Thoracic aorta (tissue), 2 donors: ENCODE measurements at regions not wholly inside any gene's neighbourhood (a gene's known extent, or its start where the extent isn't known, plus 50 kb on each side); places are given as distances from the start of the nearest gene placed in this dataset.
"Not testable (repeated sequence)": the region's sequence is repeated elsewhere in the genome, so short reads cannot be mapped to it uniquely, and the experiment has no call there.

Experiments
- ATAC-seq: fragments of 150-250 bp; one replicate; pipeline ENCODE4 v1.8.0; 2017; ENCODE audit warnings: low read depth; ENCODE audit not compliant: insufficient number of reproducible peaks, low FRiP score
- DNase-seq: peaks from one replicate; pipeline ENCODE4 v3.0.0-alpha.2; 2020; ENCODE audit warnings: low spot score
- H3K27ac ChIP-seq, 2 donors: fragments of 200-600 bp; sonication (generic); 1 replicate in 1 of 2; 2 replicates in 1 of 2; pipeline ENCODE4 v1.5.1; 2016; ENCODE audit warnings: mild to moderate bottlenecking in 2 of 2, moderate library complexity in 2 of 2
- H3K27me3 ChIP-seq: fragments of 200-600 bp; sonication (generic); replicated peaks from 2 replicates; pipeline ENCODE4 v1.6.0; 2016; ENCODE audit warnings: mild to moderate bottlenecking; ENCODE audit not compliant: insufficient read depth
- H3K36me3 ChIP-seq: fragments of 200-600 bp; sonication (generic); one replicate; pipeline ENCODE4 v1.5.1; 2016
- H3K4me1 ChIP-seq, 2 donors: fragments of 200-600 bp; sonication (generic); 1 replicate in 1 of 2; 2 replicates in 1 of 2; pipeline versions ENCODE4 v1.5.1 to v1.6.0; 2016; ENCODE audit warnings: low read depth in 2 of 2, mild to moderate bottlenecking in 1 of 2; ENCODE audit not compliant: control insufficient read depth in 1 of 2
- H3K4me3 ChIP-seq: fragments of 200-600 bp; sonication (generic); 2 replicates; pipeline ENCODE4 v1.5.1; 2016; ENCODE audit warnings: mild to moderate bottlenecking
- H3K9me3 ChIP-seq: fragments of 200-600 bp; sonication (generic); 2 replicates; pipeline ENCODE4 v1.5.1; 2016
- CTCF ChIP-seq: fragments of 200-600 bp; sonication (generic); IDR thresholded peaks from one replicate; pipeline ENCODE4 v1.5.1; 2019; ENCODE audit warnings: antibody characterized with exemption

- H3K27me3 ChIP-seq = no peaks in the 10 kb centered on the region
- H3K36me3 ChIP-seq = no peaks in the 10 kb centered on the region
- ATAC-seq (no peak), DNase-seq (no peak)
- TF ChIP-seq CTCF = no peak
- no peak overlapping the region for H3K4me3 ChIP-seq
- H3K9me3 ChIP-seq = no peaks in the 10 kb centered on the region
- H3K4me1 ChIP-seq = no peaks in the 10 kb centered on the region
- H3K27ac ChIP-seq = no peak overlapping the region
Measured at GRCh38 chr2:125227843-125228392, 1202.8 kb downstream of the CNTNAP5 start.

- no peaks in the 10 kb centered on the region for H3K27me3 ChIP-seq
- no peaks in the 10 kb centered on the region for H3K9me3 ChIP-seq
- no peaks in the 10 kb centered on the region for H3K36me3 ChIP-seq
- ATAC-seq (no peak), DNase-seq (no peak)
- no peaks in the 10 kb centered on the region for H3K4me1 ChIP-seq
- TF ChIP-seq CTCF = no peak
- H3K27ac ChIP-seq = no peak overlapping the region
- H3K4me3 ChIP-seq = no peak overlapping the region
Measured at GRCh38 chr2:125240870-125241269, 1215.8 kb downstream of the CNTNAP5 start.

- Histone ChIP-seq H3K4me1 (no peaks in the 10 kb centered on the region), H3K36me3 (no peaks in the 10 kb centered on the region), H3K27ac (no peak overlapping the region), H3K27me3 (no peaks in the 10 kb centered on the region), H3K9me3 (no peaks in the 10 kb centered on the region), H3K4me3 (no peak overlapping the region)
- ATAC-seq = no peak
- TF ChIP-seq CTCF = no peak
- no peak for DNase-seq
Measured at GRCh38 chr2:125243074-125243473, 1218.0 kb downstream of the CNTNAP5 start.

DNA sequence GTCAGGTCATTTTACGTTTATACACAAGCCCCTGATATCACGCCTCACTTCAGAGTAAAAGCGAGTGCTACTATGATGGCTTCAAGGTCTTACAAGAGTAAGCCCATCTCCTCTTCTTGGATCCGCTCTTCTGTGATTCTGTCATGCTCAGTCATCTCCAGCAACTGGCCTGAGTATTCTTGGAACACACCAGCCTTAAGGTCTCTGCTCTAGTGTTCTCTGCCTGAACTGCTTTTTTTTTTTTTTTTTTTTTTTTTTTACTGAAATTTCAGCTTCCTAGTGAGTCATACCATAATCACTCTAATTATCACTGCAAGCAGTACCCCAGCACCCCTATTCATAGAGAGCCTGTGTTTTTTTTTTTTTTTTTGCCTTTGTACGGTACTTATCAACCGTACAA lies 1228.9 kb downstream of the CNTNAP5 start:
- Histone ChIP-seq H3K4me3 (no peak overlapping the region), H3K4me1 (no peaks in the 10 kb centered on the region), H3K36me3 (no peaks in the 10 kb centered on the region), H3K9me3 (no peaks in the 10 kb centered on the region), H3K27ac (no peak overlapping the region), H3K27me3 (no peaks in the 10 kb centered on the region)
- ATAC-seq (no peak), DNase-seq (no peak)
- no peak for TF ChIP-seq CTCF

GRCh38 chr2:125259451-125259850 lies 1234.4 kb downstream of the CNTNAP5 start:
- DNase-seq (no peak), ATAC-seq (no peak)
- Histone ChIP-seq H3K36me3 (no peaks in the 10 kb centered on the region), H3K4me3 (no peak overlapping the region), H3K27me3 (no peaks in the 10 kb centered on the region), H3K4me1 (no peaks in the 10 kb centered on the region), H3K9me3 (no peaks in the 10 kb centered on the region), H3K27ac (no peak overlapping the region)
- TF ChIP-seq CTCF = no peak

- DNase-seq, H3K4me1 ChIP-seq, H3K36me3 ChIP-seq, H3K27me3 ChIP-seq, H3K27ac ChIP-seq, H3K4me3 ChIP-seq, ATAC-seq, H3K9me3 ChIP-seq: not testable (repeated sequence)
Measured at GRCh38 chr2:125260366-125260930, 1235.4 kb downstream of the CNTNAP5 start.
